GM13977 (cell line): ENCODE measurements at regions not wholly inside any gene's neighbourhood (a gene's known extent, or its start where the extent isn't known, plus 50 kb on each side); places are given as distances from the start of the nearest gene placed in this dataset.

Source experiments
- DNase-seq: peaks from one replicate; pipeline ENCODE4 v3.0.0; 2012; ENCODE audit warnings: low spot score
- in situ Hi-C: fragments of 300-500 bp; cut with MboI; formaldehyde crosslinking; loops from one replicate; pipeline ENCODE4 v1.12.0; 2022; ENCODE audit warnings: low sequenced_read_pairs, low pct_unique_long_range_greater_than_20kb, mixed read lengths, inconsistent platforms; ENCODE audit not compliant: unreplicated experiment
- TF ChIP-seq, protein P1 (sequence below): IDR thresholded peaks from 2 replicates; pipeline ENCODE4 v1.5.1; 2012; ENCODE audit warnings: mild to moderate bottlenecking, control low read depth; ENCODE audit not compliant: insufficient read depth; ENCODE audit errors: extremely low read depth, missing control alignments

DNA sequence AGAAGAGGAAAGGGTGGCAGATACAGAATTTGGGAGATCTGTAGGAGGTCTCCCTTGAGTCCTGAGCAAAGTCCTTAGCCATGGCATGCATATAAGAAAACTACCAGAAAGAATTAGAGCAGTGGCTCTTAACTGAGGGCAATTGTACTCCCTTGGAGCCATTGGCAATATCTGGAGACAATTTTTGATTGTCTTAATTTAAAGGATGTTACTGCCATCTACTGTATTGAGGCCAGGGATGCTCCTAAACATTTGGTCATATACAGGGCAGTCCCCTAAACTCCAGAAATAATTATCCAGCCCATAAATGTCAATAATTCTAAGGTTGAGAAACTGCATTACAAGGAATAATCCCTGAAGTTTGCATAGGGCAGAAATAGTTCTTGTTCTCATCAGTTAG lies 136.4 kb upstream of the ODAD2 start:
- in situ Hi-C loops: no loop called here

DNA sequence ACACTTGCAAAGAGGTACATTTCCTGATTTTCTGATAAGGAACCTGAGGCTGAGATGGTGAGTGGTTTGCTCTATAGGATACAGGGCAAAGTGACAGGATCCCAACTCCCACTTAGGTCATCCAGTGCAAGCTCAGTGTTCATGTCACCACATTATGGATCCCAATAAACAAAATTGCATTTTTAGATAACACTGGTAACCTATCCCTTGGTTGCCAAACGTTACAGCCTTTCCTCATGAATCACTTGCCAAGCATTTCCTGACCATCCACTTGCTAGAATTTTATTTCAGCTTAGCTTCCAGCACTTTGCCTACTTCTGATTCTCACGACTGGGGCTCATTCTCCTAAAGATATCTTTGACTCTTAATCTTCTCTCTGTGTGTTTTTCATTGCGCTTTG lies 131.4 kb upstream of the ODAD2 start:
- TF ChIP-seq, protein P1, sequence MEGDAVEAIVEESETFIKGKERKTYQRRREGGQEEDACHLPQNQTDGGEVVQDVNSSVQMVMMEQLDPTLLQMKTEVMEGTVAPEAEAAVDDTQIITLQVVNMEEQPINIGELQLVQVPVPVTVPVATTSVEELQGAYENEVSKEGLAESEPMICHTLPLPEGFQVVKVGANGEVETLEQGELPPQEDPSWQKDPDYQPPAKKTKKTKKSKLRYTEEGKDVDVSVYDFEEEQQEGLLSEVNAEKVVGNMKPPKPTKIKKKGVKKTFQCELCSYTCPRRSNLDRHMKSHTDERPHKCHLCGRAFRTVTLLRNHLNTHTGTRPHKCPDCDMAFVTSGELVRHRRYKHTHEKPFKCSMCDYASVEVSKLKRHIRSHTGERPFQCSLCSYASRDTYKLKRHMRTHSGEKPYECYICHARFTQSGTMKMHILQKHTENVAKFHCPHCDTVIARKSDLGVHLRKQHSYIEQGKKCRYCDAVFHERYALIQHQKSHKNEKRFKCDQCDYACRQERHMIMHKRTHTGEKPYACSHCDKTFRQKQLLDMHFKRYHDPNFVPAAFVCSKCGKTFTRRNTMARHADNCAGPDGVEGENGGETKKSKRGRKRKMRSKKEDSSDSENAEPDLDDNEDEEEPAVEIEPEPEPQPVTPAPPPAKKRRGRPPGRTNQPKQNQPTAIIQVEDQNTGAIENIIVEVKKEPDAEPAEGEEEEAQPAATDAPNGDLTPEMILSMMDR: no peak
- in situ Hi-C loops: no loop called here
- no peak for DNase-seq

More for the DNA sequence above, 136.4 kb upstream of the ODAD2 start:
- DNase-seq: no peak
- TF ChIP-seq, protein P1: no peak

DNA sequence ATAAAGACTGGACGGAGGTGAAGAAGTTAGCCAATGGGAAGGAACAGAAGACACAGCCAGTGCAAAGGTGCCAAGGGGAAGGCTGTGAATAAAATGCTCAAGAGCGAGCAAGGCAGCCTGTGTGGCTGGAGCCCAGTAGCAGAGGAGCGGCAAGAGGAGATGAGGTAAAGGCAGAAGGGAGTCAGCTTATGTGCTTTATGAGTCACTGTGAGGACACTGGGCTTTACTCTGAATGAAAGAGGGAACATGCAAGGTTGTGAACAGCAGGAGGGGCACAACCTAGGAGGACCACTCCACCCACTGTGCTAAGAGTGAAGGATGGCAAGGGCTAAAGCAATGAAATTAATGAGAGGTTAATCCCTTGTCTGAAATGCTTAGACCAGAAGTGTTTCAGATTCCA lies 129.0 kb upstream of the ODAD2 start:
- TF ChIP-seq, protein P1: no peak
- in situ Hi-C loops: no loop called here
- no peak for DNase-seq

DNA sequence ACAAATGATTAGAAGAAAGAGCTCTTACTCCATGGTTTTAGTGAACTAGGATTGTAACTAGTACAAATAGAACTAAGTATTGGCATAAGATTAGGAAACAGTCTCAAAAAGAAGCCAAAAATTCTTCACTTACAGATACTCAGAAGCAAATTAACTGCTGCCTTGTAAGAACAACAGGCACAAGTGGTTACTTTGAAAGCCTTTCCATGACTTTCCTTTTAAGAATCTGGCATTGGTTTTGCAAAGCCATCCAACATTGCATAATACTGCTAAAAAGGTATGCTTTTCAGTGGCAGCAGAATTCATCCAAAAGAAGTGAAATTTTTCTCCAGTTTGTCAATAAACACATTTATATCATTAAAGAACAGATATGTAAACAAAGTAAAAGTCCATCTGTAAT lies 126.8 kb upstream of the ODAD2 start:
- DNase-seq: no peak
- TF ChIP-seq, protein P1: no peak
- in situ Hi-C loops: no loop called here

DNA sequence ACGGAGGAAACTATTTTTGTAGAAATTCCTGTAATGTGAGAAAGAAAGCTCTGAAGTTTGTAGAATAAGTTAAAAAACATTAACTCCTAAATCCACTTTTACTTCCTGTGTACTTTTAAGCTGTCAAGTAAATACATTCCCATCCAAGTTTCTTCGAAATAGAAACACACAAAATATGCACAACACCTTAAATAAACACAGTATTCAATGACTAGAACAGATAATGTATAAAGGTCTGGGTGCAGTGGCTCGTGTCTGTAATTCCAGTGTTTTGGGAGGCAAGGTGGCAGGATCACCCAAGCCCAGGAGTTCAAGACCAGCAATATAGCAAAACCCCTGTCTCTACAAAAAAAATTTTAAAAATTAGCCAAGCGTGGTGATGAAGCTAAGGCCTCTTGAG lies 121.9 kb upstream of the ODAD2 start:
- no peak for DNase-seq
- TF ChIP-seq, protein P1: no peak
- in situ Hi-C loops: no loop called here

DNA sequence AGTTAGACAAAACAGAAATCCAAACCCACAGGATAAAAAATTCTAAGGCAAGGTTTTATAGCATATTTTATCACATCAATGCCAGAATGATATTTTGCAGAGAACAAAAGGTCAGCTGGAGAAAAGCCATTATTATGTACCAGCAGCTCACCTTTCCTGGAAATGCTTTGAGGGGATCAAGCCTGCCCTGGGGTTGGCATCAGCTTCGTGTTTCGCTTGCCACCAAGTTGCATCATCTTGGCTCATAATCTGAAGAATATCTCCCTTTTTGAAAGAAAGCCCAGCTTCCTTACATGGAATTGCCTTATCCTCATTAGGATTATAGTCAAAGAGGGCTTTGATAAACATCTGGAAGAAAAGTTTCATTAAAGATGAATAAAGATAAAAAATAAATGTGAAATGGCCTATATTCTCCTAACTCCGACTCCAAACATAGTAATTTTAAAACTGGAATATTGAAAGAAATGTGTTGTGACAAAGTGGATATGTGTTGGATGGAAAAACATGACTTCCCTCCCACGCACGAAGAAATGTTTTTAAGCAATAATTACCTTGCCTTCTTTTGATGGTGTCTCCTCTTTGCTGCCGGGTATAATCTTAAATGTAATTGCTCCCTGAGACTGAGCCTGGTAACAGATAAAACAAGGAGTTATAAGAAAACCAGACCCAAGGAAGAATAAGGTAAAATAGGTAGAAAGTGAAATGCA lies 121.3 kb upstream of the ODAD2 start:
- TF ChIP-seq, protein P1: no peak
- DNase-seq: no peak
- in situ Hi-C loops: no loop called here
